RWPE2 (cell line): ENCODE measurements at regions not wholly inside any gene's neighbourhood (a gene's known extent, or its start where the extent isn't known, plus 50 kb on each side); places are given as distances from the start of the nearest gene placed in this dataset.

Experiments
- ATAC-seq: fragments of 200-7000 bp; cut with Tn5 transposase; 3 replicates; pipeline ENCODE4 v1.9.1; 2021; ENCODE audit warnings: low read depth
- DNase-seq: peaks from one replicate; pipeline ENCODE4 v3.0.0-alpha.2; 2020; ENCODE audit warnings: low spot score
- H3K27ac ChIP-seq: fragments of 450-650 bp; 2 replicates; pipeline ENCODE4 v1.5.1; 2017; ENCODE audit warnings: mild to moderate bottlenecking; ENCODE audit not compliant: poor library complexity, severe bottlenecking
- H3K27me3 ChIP-seq: fragments of 250-450 bp; sonication (Bioruptor Pico); 2 replicates; pipeline ENCODE4 v1.5.1; 2021; ENCODE audit warnings: mild to moderate bottlenecking, moderate library complexity; ENCODE audit not compliant: insufficient read depth, poor library complexity, severe bottlenecking
- H3K36me3 ChIP-seq: fragments of 250-450 bp; sonication (Bioruptor Pico); 2 replicates; pipeline ENCODE4 v1.5.1; 2020; ENCODE audit warnings: low read depth, mild to moderate bottlenecking, moderate library complexity
- H3K4me1 ChIP-seq: fragments of 250-450 bp; sonication (Bioruptor Pico); 2 replicates; pipeline ENCODE4 v1.5.1; 2021; ENCODE audit warnings: mild to moderate bottlenecking, moderate library complexity; ENCODE audit not compliant: insufficient read depth, poor library complexity, severe bottlenecking
- H3K4me3 ChIP-seq: fragments of 250-450 bp; sonication (Bioruptor Pico); 2 replicates; pipeline ENCODE4 v1.5.1; 2021; ENCODE audit warnings: mild to moderate bottlenecking, moderate library complexity; ENCODE audit not compliant: severe bottlenecking
- H3K9me3 ChIP-seq: fragments of 250-450 bp; sonication (Bioruptor Pico); 2 replicates; pipeline ENCODE4 v1.5.1; 2021; ENCODE audit warnings: mild to moderate bottlenecking, moderate library complexity; ENCODE audit not compliant: severe bottlenecking
- TF ChIP-seq, protein P1 (sequence below): fragments of 450-650 bp; IDR thresholded peaks from one replicate; pipeline ENCODE4 v1.5.1; 2017; ENCODE audit warnings: mild to moderate bottlenecking, moderate library complexity; ENCODE audit not compliant: poor library complexity, severe bottlenecking

DNA sequence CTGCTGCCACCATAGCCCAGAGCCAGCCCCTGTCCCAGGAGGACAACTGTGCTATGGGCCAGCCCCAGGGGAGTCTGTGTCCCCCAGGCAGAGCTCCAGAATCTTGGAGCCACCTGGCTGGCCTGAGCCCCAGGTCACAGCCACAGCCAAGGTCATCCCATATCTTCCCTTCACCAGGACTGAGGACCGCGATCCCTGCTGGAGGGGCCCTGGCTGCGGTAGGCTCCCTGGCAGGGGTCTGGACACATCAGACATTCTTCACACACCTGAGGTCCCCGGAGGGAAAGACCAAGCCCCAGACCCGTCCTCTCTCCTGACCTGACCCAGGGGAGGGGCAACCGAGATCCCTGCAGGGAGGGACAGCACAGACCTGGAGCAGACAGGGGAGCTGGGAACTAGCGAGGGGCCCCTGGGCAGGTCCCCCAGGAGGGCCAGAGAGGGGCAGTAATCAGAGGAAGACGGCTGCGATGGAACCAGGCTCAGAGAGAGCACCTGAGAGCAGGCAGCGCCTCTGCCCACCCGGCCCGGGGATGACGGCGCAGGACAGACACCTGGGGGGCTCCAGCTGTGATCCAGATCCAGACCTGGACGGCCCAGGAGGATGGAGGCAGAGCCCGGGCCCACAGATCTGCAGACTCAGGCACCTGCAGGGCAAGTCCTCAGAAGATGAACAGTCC is 103.2 kb upstream of the EIF5 start:
- ATAC-seq (no peak), DNase-seq (no peak)
- Histone ChIP-seq H3K4me3 (no peak overlapping the region), H3K27me3 (no peaks in the 10 kb centered on the region), H3K9me3 (no peaks in the 10 kb centered on the region), H3K36me3 (no peaks in the 10 kb centered on the region), H3K27ac (no peak overlapping the region), H3K4me1 (no peaks in the 10 kb centered on the region)
- TF ChIP-seq, protein P1, sequence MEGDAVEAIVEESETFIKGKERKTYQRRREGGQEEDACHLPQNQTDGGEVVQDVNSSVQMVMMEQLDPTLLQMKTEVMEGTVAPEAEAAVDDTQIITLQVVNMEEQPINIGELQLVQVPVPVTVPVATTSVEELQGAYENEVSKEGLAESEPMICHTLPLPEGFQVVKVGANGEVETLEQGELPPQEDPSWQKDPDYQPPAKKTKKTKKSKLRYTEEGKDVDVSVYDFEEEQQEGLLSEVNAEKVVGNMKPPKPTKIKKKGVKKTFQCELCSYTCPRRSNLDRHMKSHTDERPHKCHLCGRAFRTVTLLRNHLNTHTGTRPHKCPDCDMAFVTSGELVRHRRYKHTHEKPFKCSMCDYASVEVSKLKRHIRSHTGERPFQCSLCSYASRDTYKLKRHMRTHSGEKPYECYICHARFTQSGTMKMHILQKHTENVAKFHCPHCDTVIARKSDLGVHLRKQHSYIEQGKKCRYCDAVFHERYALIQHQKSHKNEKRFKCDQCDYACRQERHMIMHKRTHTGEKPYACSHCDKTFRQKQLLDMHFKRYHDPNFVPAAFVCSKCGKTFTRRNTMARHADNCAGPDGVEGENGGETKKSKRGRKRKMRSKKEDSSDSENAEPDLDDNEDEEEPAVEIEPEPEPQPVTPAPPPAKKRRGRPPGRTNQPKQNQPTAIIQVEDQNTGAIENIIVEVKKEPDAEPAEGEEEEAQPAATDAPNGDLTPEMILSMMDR, result no peak

DNA sequence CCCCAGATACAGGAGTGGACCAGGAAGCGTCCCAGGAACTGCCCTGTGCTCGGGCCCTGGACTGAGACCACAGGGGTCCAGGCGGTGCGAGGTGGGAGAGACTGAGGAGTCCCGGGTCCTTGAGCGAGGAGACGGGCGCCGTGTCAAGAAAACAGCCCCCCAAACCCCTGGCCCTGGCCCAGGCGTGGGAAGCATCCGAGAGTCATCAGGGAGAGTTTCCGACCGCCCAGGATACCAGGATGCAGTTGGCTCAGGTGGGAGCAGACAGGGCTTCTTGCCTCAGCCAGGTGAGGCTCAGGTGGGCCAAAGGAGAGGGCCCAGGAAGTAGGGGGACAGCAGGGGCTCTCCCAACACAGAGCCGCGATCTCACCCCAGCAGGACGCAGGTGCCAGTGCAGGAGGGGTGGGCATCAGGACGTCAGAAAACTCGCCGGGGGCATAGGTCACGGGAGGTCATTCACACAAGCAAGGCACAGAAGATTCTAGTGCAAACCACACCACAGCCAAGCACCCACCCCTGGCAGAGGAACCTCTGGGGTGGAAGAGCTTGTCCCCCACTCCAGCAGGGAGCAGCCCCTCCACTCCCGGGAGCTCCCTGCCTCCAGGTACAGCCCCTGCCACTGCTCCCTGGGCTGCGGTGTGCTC is 102.5 kb upstream of the EIF5 start:
- Histone ChIP-seq H3K36me3 (no peaks in the 10 kb centered on the region), H3K27ac (no peak overlapping the region), H3K4me3 (no peak overlapping the region), H3K4me1 (no peaks in the 10 kb centered on the region), H3K27me3 (no peaks in the 10 kb centered on the region), H3K9me3 (no peaks in the 10 kb centered on the region)
- DNase-seq, result no peak
- ATAC-seq, result no peak
- TF ChIP-seq, protein P1, result no peak

DNA sequence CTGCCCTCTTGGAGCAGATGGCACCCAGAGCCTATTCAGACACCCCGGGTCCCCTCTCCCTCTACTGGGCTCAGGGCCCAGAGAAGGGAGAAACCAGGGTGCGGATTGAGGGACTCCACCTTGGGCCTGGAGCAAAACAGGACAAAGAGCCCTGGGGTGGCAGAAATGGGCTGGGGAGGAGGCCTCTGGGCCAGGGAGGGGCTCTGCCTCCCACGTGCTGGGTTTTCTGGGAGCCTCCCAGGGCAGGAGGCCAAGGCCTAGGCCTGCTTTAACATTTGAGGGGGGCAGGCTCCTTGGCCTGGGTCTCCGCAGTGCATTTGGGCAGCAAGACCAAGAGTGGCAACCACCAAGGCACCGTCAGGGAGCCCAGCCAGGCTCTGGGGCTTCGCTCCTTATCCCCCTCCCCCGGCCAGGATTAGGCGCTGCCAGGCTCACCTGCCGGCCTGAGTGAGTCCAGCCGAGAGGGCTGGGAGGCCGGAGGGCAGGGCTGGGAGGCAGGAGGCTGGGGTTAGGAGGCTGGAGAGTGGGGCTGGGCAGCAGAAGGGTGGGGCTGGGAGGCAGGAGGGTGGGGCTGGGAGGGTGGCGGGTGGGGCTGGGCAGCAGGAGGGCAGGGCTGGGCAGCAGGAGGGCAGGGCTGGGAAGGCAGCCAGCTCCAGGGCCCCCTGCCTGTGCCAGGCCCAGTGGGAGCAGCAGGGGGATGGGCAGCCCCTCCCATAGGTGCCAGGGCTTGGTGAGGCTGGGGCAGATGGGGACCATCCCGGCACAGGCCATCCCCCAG is 101.8 kb upstream of the EIF5 start:
- DNase-seq (no peak), ATAC-seq (peak; percentile 47; the same call in 2 of the 3 replicates)
- no peak overlapping the region for H3K27ac ChIP-seq
- no peak overlapping the region for H3K4me3 ChIP-seq
- H3K36me3 ChIP-seq, result no peaks in the 10 kb centered on the region
- no peaks in the 10 kb centered on the region for H3K27me3 ChIP-seq
- no peaks in the 10 kb centered on the region for H3K9me3 ChIP-seq
- no peaks in the 10 kb centered on the region for H3K4me1 ChIP-seq
- TF ChIP-seq, protein P1, result no peak

DNA sequence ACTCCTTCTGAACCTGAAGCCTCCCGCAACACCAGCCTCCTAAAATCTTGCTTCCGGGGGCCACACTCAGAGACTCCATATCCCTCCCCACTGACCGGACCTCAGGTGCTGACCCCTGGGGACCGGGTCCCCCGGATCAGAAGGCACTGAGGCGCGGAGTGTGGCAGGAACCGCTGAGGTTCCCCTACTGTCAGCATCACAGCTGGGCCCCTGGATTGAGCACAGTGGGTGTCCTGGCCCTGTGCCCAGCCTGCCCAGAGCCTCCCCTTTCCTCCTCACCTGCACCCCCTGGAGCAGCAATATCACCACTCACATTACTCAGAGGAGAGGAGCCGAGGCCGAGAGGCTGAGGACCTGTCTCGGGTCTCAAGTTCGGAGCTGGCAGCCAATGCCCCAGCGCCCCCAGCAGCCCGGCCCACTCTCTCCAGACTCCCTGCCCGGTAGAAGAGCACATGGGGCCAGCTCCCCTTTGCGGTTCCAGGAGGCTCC is 101.2 kb upstream of the EIF5 start:
- ATAC-seq (no peak), DNase-seq (no peak)
- Histone ChIP-seq H3K36me3 (no peaks in the 10 kb centered on the region), H3K27ac (no peak overlapping the region), H3K4me3 (no peak overlapping the region), H3K4me1 (no peaks in the 10 kb centered on the region), H3K27me3 (no peaks in the 10 kb centered on the region), H3K9me3 (no peaks in the 10 kb centered on the region)
- TF ChIP-seq, protein P1, result no peak
